HepG2 (cell line): ENCODE measurements at regions not wholly inside any gene's neighbourhood (a gene's known extent, or its start where the extent isn't known, plus 50 kb on each side); places are given as distances from the start of the nearest gene placed in this dataset.

Source experiments
- ATAC-seq: fragments of 200-7000 bp; cut with Tn5 transposase; 3 replicates; pipeline ENCODE4 v1.9.1; 2020; ENCODE audit warnings: mild to moderate bottlenecking, moderate library complexity
- BruUV-seq: library from RNA; stranded (reverse); fragments of 400-500 nt; replicated peaks from 2 replicates; lab custom pipeline; 2021; lab: Mats Ljungman, UMichigan
- CTCF ChIA-PET: fragments of 300-600 bp; formaldehyde crosslinking; extraction: SDS; loops from one replicate; lab custom pipeline; 2021; ENCODE audit warnings: low total read pairs, inconsistent platforms, low intra/inter-chr PET ratio; lab: Yijun Ruan, JAX
- POLR2A ChIA-PET: fragments of 350-600 bp; sonication (Branson Sonifier 250); formaldehyde crosslinking; loops from one replicate; lab custom pipeline; 2020; ENCODE audit warnings: antibody characterized with exemption, inconsistent platforms; lab: Yijun Ruan, JAX
- DNase-seq: peaks from one replicate; pipeline ENCODE4 v3.0.0-alpha.2; 2015; ENCODE audit warnings: low spot score
- FAIRE-seq: peaks from 3 replicates; lab custom pipeline; 2011; peaks lifted over from hg19 to GRCh38; lab: Jason Lieb, UNC
- H2AFZ ChIP-seq: one replicate; pipeline ENCODE4 v1.6.1; 2011; ENCODE audit warnings: low read length, inconsistent platforms
- H3K27ac ChIP-seq: fragments of 300-600 bp; 3 replicates; pipeline ENCODE4 v1.8.0; 2011; ENCODE audit warnings: mixed run types, mild to moderate bottlenecking, mixed read lengths, low read length, inconsistent platforms; ENCODE audit not compliant: insufficient read depth; ENCODE audit errors: extremely low read length
- H3K27me3 ChIP-seq, 2 experiments: fragments of 200-600 bp in 1 of 2; 2 replicates in 1 of 2; 3 replicates in 1 of 2; pipeline versions ENCODE4 v1.6.0 to v1.8.0; 2011; ENCODE audit warnings: low read length in 2 of 2, mild to moderate bottlenecking in 2 of 2, moderate library complexity in 2 of 2, inconsistent platforms in 1 of 2; ENCODE audit not compliant: insufficient read depth in 2 of 2, control insufficient read depth in 1 of 2
- H3K36me3 ChIP-seq, 2 experiments: fragments of 200-600 bp in 1 of 2; replicated peaks in 1 of 2; 2 replicates in 1 of 2; 3 replicates in 1 of 2; pipeline versions ENCODE4 v1.5.1 to v1.8.0; 2011; ENCODE audit warnings: low read length in 2 of 2, inconsistent platforms in 1 of 2; ENCODE audit not compliant: insufficient read depth in 2 of 2, control insufficient read depth in 1 of 2
- H3K4me1 ChIP-seq: 2 replicates; pipeline ENCODE4 v1.5.1; 2012; ENCODE audit warnings: low read length, inconsistent platforms; ENCODE audit not compliant: insufficient read depth
- H3K4me2 ChIP-seq: 2 replicates; pipeline ENCODE4 v1.6.0; 2011; ENCODE audit warnings: low read depth, low read length, inconsistent platforms
- H3K4me3 ChIP-seq, 3 experiments: fragments of 200-600 bp in 1 of 3; sonication (generic), shearing (Covaris generic) in 1 of 3; replicated peaks in 1 of 3; 2 replicates each; pipeline ENCODE4 v1.5.1; 2011 to 2016; ENCODE audit warnings: low read length in 3 of 3, inconsistent platforms in 2 of 3, low read depth in 2 of 3, mild to moderate bottlenecking in 2 of 3, control low read depth in 1 of 3, mixed read lengths in 1 of 3; ENCODE audit not compliant: insufficient read depth in 1 of 3
- H3K79me2 ChIP-seq: one replicate; pipeline ENCODE4 v1.6.1; 2011; ENCODE audit warnings: low read length, inconsistent platforms; ENCODE audit not compliant: insufficient read depth
- H3K9ac ChIP-seq: 2 replicates; pipeline ENCODE4 v1.6.0; 2011; ENCODE audit warnings: mild to moderate bottlenecking, low read depth, low read length, inconsistent platforms; ENCODE audit not compliant: insufficient read depth
- H3K9me3 ChIP-seq: 2 replicates; pipeline ENCODE4 v1.5.1; 2012; ENCODE audit warnings: mild to moderate bottlenecking, low read length
- H4K20me1 ChIP-seq: 2 replicates; pipeline ENCODE4 v1.6.0; 2011; ENCODE audit warnings: inconsistent platforms, mild to moderate bottlenecking, low read length, moderate library complexity; ENCODE audit not compliant: insufficient read depth
- GFI1 ChIP-seq: sonication (generic); formaldehyde crosslinking; IDR thresholded peaks from 2 replicates; pipeline ENCODE4 v1.5.0; 2020; ENCODE audit warnings: missing genetic modification reagents, mild to moderate bottlenecking, borderline replicate concordance
- GPBP1L1 ChIP-seq: sonication (generic); formaldehyde crosslinking; IDR thresholded peaks from 2 replicates; pipeline ENCODE4 v1.5.0; 2020; ENCODE audit warnings: mild to moderate bottlenecking, missing genetic modification reagents
- HOMEZ ChIP-seq: IDR thresholded peaks from 2 replicates; pipeline ENCODE4 v1.6.1; 2016; ENCODE audit warnings: low read depth
- KDM5A ChIP-seq: fragments of 200-600 bp; sonication (generic); IDR thresholded peaks from 2 replicates; pipeline ENCODE4 v1.7.0; 2018; ENCODE audit warnings: antibody characterized with exemption, mild to moderate bottlenecking, low read length, borderline replicate concordance
- LCORL ChIP-seq, 2 experiments: fragments of 450-650 bp in 1 of 2; sonication (generic) in 1 of 2; formaldehyde crosslinking in 1 of 2; IDR thresholded peaks; 2 replicates each; pipeline versions ENCODE4 v1.5.0 to v1.6.1; 2017 to 2020; ENCODE audit warnings: antibody characterized with exemption in 1 of 2, missing genetic modification reagents in 1 of 2
- PCBP2 ChIP-seq: fragments of 200-400 bp; formaldehyde crosslinking; optimal IDR thresholded peaks from 2 replicates; pipeline ENCODE3; 2018; ENCODE audit warnings: low read length, low read depth; ENCODE audit not compliant: poor library complexity, severe bottlenecking
- SETDB1 ChIP-seq: sonication (generic); formaldehyde crosslinking; IDR thresholded peaks from 2 replicates; pipeline ENCODE4 v1.5.1; 2020; ENCODE audit warnings: missing genetic modification reagents, mild to moderate bottlenecking, borderline replicate concordance
- SPEN ChIP-seq: sonication (generic); formaldehyde crosslinking; IDR thresholded peaks from 2 replicates; pipeline ENCODE4 v1.5.1; 2020; ENCODE audit warnings: low read depth, mild to moderate bottlenecking, missing genetic modification reagents
- ZBTB38 ChIP-seq: sonication (generic); formaldehyde crosslinking; IDR thresholded peaks from 2 replicates; pipeline ENCODE4 v1.5.1; 2020; ENCODE audit warnings: mild to moderate bottlenecking, missing genetic modification reagents
- ZMAT3 ChIP-seq: sonication (generic); formaldehyde crosslinking; conservative IDR thresholded peaks from 2 replicates; pipeline ENCODE4 v1.7.0; 2021; ENCODE audit warnings: missing genetic modification reagents
- ZNF18 ChIP-seq: sonication (generic); formaldehyde crosslinking; IDR thresholded peaks from 2 replicates; pipeline ENCODE4 v1.8.0; 2022; ENCODE audit warnings: mild to moderate bottlenecking, missing genetic modification reagents; ENCODE audit not compliant: insufficient replicate concordance
- ZNF253 ChIP-seq: sonication (generic); formaldehyde crosslinking; IDR thresholded peaks from 2 replicates; pipeline ENCODE4 v1.8.0; 2022; ENCODE audit warnings: mild to moderate bottlenecking, missing genetic modification reagents, borderline replicate concordance
- ZNF768 ChIP-seq: sonication (generic); formaldehyde crosslinking; IDR thresholded peaks from 2 replicates; pipeline ENCODE4 v1.4.0; 2020; ENCODE audit warnings: missing genetic modification reagents
- ZNF772 ChIP-seq: sonication (generic); formaldehyde crosslinking; IDR thresholded peaks from 2 replicates; pipeline ENCODE4 v1.5.0; 2020; ENCODE audit warnings: mild to moderate bottlenecking, missing genetic modification reagents
- ZNF883 ChIP-seq: sonication (generic); formaldehyde crosslinking; IDR thresholded peaks from 2 replicates; pipeline ENCODE4 v1.5.1; 2020; ENCODE audit warnings: mild to moderate bottlenecking, missing genetic modification reagents; ENCODE audit errors: not compliant biosample characterization
- WGBS: methylation state at CpG from one replicate; pipeline ENCODE4 v1.1.6; 2017; ENCODE audit warnings: low lambda C conversion rate; 5-methylcytosine and 5-hydroxymethylcytosine counted together
- in situ Hi-C: cut with HindIII; loops from 2 replicates; pipeline ENCODE4 v1.10.0; 2017; ENCODE audit warnings: low pct_unique_long_range_greater_than_20kb; ENCODE audit not compliant: extremely low pct_ligation_motif_present
- intact Hi-C: fragments of 100-400 bp; cut with micrococcal nuclease; formaldehyde crosslinking; loops from one replicate; pipeline ENCODE4 v1.10.0; 2022; ENCODE audit not compliant: unreplicated experiment

GRCh38 chr12:61655241-61655640 is 605.0 kb upstream of the USP15 start:
- WGBS: 0% methylated on average over 1 of the region's 1 CpG
- POLR2A ChIA-PET: no interaction called here

More at GRCh38 chr12:61655241-61655640, 605.0 kb upstream of the USP15 start:
- intact Hi-C loops: no loop called here
- ATAC-seq (no peak), DNase-seq (no peak), FAIRE-seq (no peak)
- Histone ChIP-seq H4K20me1 (no peaks in the 10 kb centered on the region), H3K27me3 (no peaks in the 10 kb centered on the region), H3K79me2 (no peaks in the 10 kb centered on the region), H3K9ac (no peak overlapping the region), H3K4me2 (no peak overlapping the region), H3K4me1 (no peaks in the 10 kb centered on the region), H3K36me3 (no peaks in the 10 kb centered on the region), H2AFZ (no peak overlapping the region), H3K27ac (no peak overlapping the region), H3K4me3 (no peak overlapping the region), H3K9me3 (peaks cover 7% of the 10 kb centered on the region)
- CTCF ChIA-PET: no interaction called here
- no peak for TF ChIP-seq ZMAT3
- no peak for TF ChIP-seq KDM5A
- no peak for TF ChIP-seq ZNF772
- no peak for TF ChIP-seq GFI1
- no peak for TF ChIP-seq ZNF883 (CRISPR knock-in tag)
- TF ChIP-seq PCBP2: no peak
- no peak for TF ChIP-seq SPEN (CRISPR knock-in tag)
- TF ChIP-seq ZNF768 (CRISPR knock-in tag): no peak
- no peak for TF ChIP-seq ZNF253 (CRISPR knock-in tag)
- no peak for TF ChIP-seq SETDB1 (CRISPR knock-in tag)
- TF ChIP-seq GPBP1L1 (CRISPR knock-in tag): no peak
- TF ChIP-seq HOMEZ (CRISPR knock-in tag): no peak
- TF ChIP-seq ZBTB38 (CRISPR knock-in tag): no peak
- no peak for TF ChIP-seq ZNF18 (CRISPR knock-in tag)
- no peak for TF ChIP-seq LCORL (IDR thresholded peaks at IDR 0.05)
- no peak for TF ChIP-seq LCORL (CRISPR knock-in tag; IDR thresholded peaks at IDR 0.05)
- BruUV-seq: no TSS peak
- in situ Hi-C loops: no loop called here
